ENCODE measurements at regions not wholly inside any gene's neighbourhood (a gene's known extent, or its start where the extent isn't known, plus 50 kb on each side); places are given as distances from the start of the nearest gene placed in this dataset.

- RAD21 ChIA-PET (ENCODE audit: unreplicated experiment), result no interaction called here
- SMC1A ChIA-PET (ENCODE audit: uncharacterized antibody, unreplicated experiment), result no interaction called here
Measured at GRCh38 chr7:91645542-91645941, 235.0 kb downstream of the MTERF1 start.

More at GRCh38 chr7:91645542-91645941, 235.0 kb downstream of the MTERF1 start:
- ChIA-PET POLR2A (no interaction called here), CTCF (no interaction called here)
- no peak overlapping the region for H3K4me3 ChIP-seq
- DNase-seq (ENCODE audit: low read depth, low spot score), result no peak
- TF ChIP-seq RBBP5 (conservative IDR thresholded peaks at IDR 0.05) (no peak), REST (IDR thresholded peaks at IDR 0.05; ENCODE audit: low read depth, low read length) (no peak), DPF2 (IDR thresholded peaks at IDR 0.05) (no peak), MEF2B (IDR thresholded peaks at IDR 0.05; ENCODE audit: partially characterized antibody, poor library complexity, severe bottlenecking) (no peak), RELA (IDR thresholded peaks at IDR 0.05; ENCODE audit: borderline replicate concordance, partially characterized antibody) (no peak), ASH2L (IDR thresholded peaks at IDR 0.05; ENCODE audit: borderline replicate concordance, low read depth) (no peak), BMI1 (IDR thresholded peaks at IDR 0.05; ENCODE audit: borderline replicate concordance) (no peak), LARP7 (IDR thresholded peaks at IDR 0.05) (no peak), SP1 (IDR thresholded peaks at IDR 0.05; ENCODE audit: low read depth, low read length) (no peak), BRCA1 (IDR thresholded peaks at IDR 0.05; ENCODE audit: low read depth, low read length) (no peak)
- TF ChIP-seq, protein P1, sequence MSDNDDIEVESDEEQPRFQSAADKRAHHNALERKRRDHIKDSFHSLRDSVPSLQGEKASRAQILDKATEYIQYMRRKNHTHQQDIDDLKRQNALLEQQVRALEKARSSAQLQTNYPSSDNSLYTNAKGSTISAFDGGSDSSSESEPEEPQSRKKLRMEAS (IDR thresholded peaks at IDR 0.05; ENCODE audit: low read depth, low read length), result no peak
- TF ChIP-seq, protein P2, sequence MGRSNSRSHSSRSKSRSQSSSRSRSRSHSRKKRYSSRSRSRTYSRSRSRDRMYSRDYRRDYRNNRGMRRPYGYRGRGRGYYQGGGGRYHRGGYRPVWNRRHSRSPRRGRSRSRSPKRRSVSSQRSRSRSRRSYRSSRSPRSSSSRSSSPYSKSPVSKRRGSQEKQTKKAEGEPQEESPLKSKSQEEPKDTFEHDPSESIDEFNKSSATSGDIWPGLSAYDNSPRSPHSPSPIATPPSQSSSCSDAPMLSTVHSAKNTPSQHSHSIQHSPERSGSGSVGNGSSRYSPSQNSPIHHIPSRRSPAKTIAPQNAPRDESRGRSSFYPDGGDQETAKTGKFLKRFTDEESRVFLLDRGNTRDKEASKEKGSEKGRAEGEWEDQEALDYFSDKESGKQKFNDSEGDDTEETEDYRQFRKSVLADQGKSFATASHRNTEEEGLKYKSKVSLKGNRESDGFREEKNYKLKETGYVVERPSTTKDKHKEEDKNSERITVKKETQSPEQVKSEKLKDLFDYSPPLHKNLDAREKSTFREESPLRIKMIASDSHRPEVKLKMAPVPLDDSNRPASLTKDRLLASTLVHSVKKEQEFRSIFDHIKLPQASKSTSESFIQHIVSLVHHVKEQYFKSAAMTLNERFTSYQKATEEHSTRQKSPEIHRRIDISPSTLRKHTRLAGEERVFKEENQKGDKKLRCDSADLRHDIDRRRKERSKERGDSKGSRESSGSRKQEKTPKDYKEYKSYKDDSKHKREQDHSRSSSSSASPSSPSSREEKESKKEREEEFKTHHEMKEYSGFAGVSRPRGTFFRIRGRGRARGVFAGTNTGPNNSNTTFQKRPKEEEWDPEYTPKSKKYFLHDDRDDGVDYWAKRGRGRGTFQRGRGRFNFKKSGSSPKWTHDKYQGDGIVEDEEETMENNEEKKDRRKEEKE (IDR thresholded peaks at IDR 0.05), result no peak
- WGBS (ENCODE audit: insufficient coverage, insufficient replicate concordance, low lambda C conversion rate, missing lambda C conversion rate), result 35% methylated on average over 1 of the region's 1 CpG
- H3K36me3 ChIP-seq (ENCODE audit: control insufficient read depth in 2 of 2, insufficient read depth in 2 of 2, low read length in 1 of 2), result no peaks in the 10 kb centered on the region
- H3K79me2 ChIP-seq (ENCODE audit: control insufficient read depth, insufficient read depth, low read length), result no peaks in the 10 kb centered on the region
- no peak for ATAC-seq
- in situ Hi-C loops (cut with MboI) (no loop called here), intact Hi-C loops (cut with micrococcal nuclease; ENCODE audit: unreplicated experiment) (no loop called here)
- no peaks in the 10 kb centered on the region for H3K4me1 ChIP-seq (ENCODE audit: control insufficient read depth, insufficient read depth, low read length)
- no peak for FAIRE-seq
- no peaks in the 10 kb centered on the region for H3K9me3 ChIP-seq (replicated peaks; ENCODE audit: control insufficient read depth, insufficient read depth, low read length)
- no peaks in the 10 kb centered on the region for H3K27me3 ChIP-seq (replicated peaks in 1 of 2; ENCODE audit: control insufficient read depth in 2 of 2, insufficient read depth in 2 of 2, low read length in 1 of 2)
- no peak overlapping the region for H3K4me2 ChIP-seq (ENCODE audit: control insufficient read depth, insufficient read depth)
- no peak overlapping the region for H3K27ac ChIP-seq (ENCODE audit: control insufficient read depth, insufficient read depth)
- H3K9ac ChIP-seq (ENCODE audit: control insufficient read depth, insufficient read depth, low read length), result no peak overlapping the region
- no TSS peak for BruUV-seq (replicated peaks)
- H4K20me1 ChIP-seq (ENCODE audit: control insufficient read depth, insufficient read depth), result no peaks in the 10 kb centered on the region
- H2AFZ ChIP-seq (ENCODE audit: control insufficient read depth, low read depth, low read length), result no peak overlapping the region
